CD4-positive, alpha-beta memory T cell (primary cell): ENCODE measurements at regions not wholly inside any gene's neighbourhood (a gene's known extent, or its start where the extent isn't known, plus 50 kb on each side); places are given as distances from the start of the nearest gene placed in this dataset.
"Not testable (repeated sequence)": the region's sequence is repeated elsewhere in the genome, so short reads cannot be mapped to it uniquely, and the experiment has no call there.

Source experiments
- CTCF ChIA-PET: fragments of 350-600 bp; sonication (Branson Sonifier 250); formaldehyde crosslinking; loops from one replicate; lab custom pipeline; 2021; ENCODE audit warnings: inconsistent platforms; ENCODE audit not compliant: partially characterized antibody; lab: Charles Lee
- POLR2A ChIA-PET: fragments of 350-600 bp; sonication (Branson Sonifier 250); formaldehyde crosslinking; loops from one replicate; lab custom pipeline; 2021; ENCODE audit not compliant: partially characterized antibody; lab: Charles Lee
- DNase-seq, 5 donors: peaks; one replicate each; pipeline versions ENCODE4 v3.0.0 to v3.0.0-alpha.2; 2020 to 2022; ENCODE audit warnings: mixed read lengths in 1 of 5
- H3K27ac ChIP-seq: one replicate; pipeline ENCODE4 v1.7.0; 2013; ENCODE audit warnings: low read depth, low read length
- H3K27me3 ChIP-seq: 2 replicates; pipeline ENCODE4 v1.7.0; 2013; ENCODE audit warnings: mild to moderate bottlenecking, low read length, moderate library complexity; ENCODE audit not compliant: insufficient read depth
- H3K36me3 ChIP-seq: 2 replicates; pipeline ENCODE4 v1.7.0; 2013; ENCODE audit warnings: mild to moderate bottlenecking, low read length, moderate library complexity; ENCODE audit not compliant: insufficient read depth
- H3K4me1 ChIP-seq: 2 replicates; pipeline ENCODE4 v1.7.0; 2013; ENCODE audit warnings: mild to moderate bottlenecking, low read length, moderate library complexity; ENCODE audit not compliant: insufficient read depth
- H3K4me3 ChIP-seq, 2 donors: one replicate each; pipeline ENCODE4 v1.7.0; 2013; ENCODE audit warnings: low read length in 2 of 2, mild to moderate bottlenecking in 1 of 2
- H3K9me3 ChIP-seq, 2 donors: one replicate each; pipeline ENCODE4 v1.7.0; 2013; ENCODE audit warnings: low read length in 2 of 2, control low read depth in 1 of 2; ENCODE audit not compliant: control insufficient read depth in 1 of 2
- H3K27ac Mint-ChIP-seq, 7 donors: one replicate each; pipeline ENCODE4 v1.8.0; 2020 to 2021; ENCODE audit warnings: mixed read lengths in 7 of 7, mild to moderate bottlenecking in 6 of 7, inconsistent platforms in 3 of 7, moderate library complexity in 3 of 7
- H3K27me3 Mint-ChIP-seq, 2 donors: one replicate each; pipeline ENCODE4 v1.8.0; 2020 to 2021; ENCODE audit warnings: mixed read lengths in 2 of 2
- H3K36me3 Mint-ChIP-seq, 2 donors: one replicate each; pipeline ENCODE4 v1.8.0; 2020 to 2021; ENCODE audit warnings: mixed read lengths in 2 of 2, inconsistent platforms in 1 of 2, mild to moderate bottlenecking in 1 of 2
- H3K4me1 Mint-ChIP-seq, 4 donors: one replicate each; pipeline ENCODE4 v1.8.0; 2020 to 2021; ENCODE audit warnings: mixed read lengths in 4 of 4, mild to moderate bottlenecking in 1 of 4
- H3K4me3 Mint-ChIP-seq, 8 donors: one replicate each; pipeline ENCODE4 v1.8.0; 2020 to 2021; ENCODE audit warnings: mixed read lengths in 8 of 8, mild to moderate bottlenecking in 7 of 8, moderate library complexity in 6 of 8, inconsistent platforms in 3 of 8
- H3K9me3 Mint-ChIP-seq, 8 donors: one replicate each; pipeline ENCODE4 v1.8.0; 2020 to 2021; ENCODE audit warnings: mixed read lengths in 8 of 8, mild to moderate bottlenecking in 5 of 8, inconsistent platforms in 3 of 8, moderate library complexity in 1 of 8
- intact Hi-C: fragments of 100-400 bp; cut with micrococcal nuclease; formaldehyde crosslinking; loops from one replicate; pipeline ENCODE4 v1.15.1; 2023

DNA sequence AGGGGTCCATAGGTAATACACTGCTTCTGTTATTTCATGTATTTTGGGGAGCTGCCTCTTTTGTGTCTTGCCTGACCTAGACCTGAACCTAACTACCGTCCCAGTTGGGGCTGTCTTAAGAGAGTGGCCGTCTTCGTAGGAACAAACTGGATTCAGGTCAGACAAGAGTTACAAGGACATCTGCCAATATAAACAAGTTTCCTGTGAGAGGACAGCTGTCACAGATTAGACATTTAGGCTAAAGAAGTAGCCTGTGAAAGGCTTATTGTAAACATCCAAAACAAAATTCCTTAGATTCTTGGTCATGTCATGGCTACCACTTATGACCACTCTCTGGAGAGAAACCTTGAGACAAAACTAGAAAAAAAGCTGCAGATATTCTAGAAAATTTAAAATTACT, 797.6 kb upstream of the AADAT start:
- Mint-ChIP-seq H3K27me3 (no peaks in the 10 kb centered on the region), H3K27ac (no peak overlapping the region), H3K4me3 (no peak overlapping the region), H3K36me3 (no peaks in the 10 kb centered on the region), H3K9me3 (peaks cover 2 to 12% (median 3%) of the 10 kb centered on the region in 8 donors), H3K4me1 (no peaks in the 10 kb centered on the region)
- Histone ChIP-seq H3K4me1 (no peaks in the 10 kb centered on the region), H3K27ac (no peak overlapping the region), H3K4me3 (no peak overlapping the region), H3K9me3 (no peaks in the 10 kb centered on the region), H3K27me3 (no peaks in the 10 kb centered on the region), H3K36me3 (no peaks in the 10 kb centered on the region)
- ChIA-PET CTCF (no interaction called here), POLR2A (no interaction called here)
- no peak for DNase-seq
- intact Hi-C loops, result no loop called here

DNA sequence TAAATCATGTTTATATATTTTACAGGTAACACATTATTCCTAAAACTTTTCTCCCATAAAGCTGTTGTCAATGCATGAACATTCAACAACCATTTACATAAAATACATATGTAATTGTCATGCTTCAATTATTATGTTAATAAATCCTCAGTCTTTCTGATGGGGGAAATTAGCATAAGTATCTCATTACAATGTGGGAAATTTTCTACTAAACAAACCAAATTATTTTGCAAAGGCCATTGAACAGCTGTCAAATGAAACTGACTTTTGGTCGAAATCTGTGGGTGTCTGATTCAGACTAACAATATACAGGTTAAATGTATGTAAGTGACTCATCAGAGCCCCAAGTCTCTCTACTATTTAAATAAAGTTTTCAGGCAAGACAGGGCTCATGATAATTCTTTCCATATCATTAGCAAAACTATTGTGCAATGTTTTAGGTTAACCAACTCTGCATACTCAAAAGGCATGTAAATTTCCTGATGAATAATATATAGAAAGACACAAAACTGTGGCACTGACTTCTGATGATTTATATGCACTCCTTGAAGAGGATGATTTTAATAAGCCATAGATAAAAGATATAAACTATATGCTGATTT, 795.3 kb upstream of the AADAT start:
- ChIA-PET POLR2A (no interaction called here), CTCF (no interaction called here)
- Histone ChIP-seq H3K4me1 (no peaks in the 10 kb centered on the region), H3K27me3 (no peaks in the 10 kb centered on the region), H3K27ac (no peak overlapping the region), H3K9me3 (no peaks in the 10 kb centered on the region), H3K36me3 (no peaks in the 10 kb centered on the region), H3K4me3 (no peak overlapping the region)
- Mint-ChIP-seq H3K4me1 (no peaks in the 10 kb centered on the region), H3K36me3 (no peaks in the 10 kb centered on the region), H3K9me3 (peaks cover 0 to 12% (median 3%) of the 10 kb centered on the region in 8 donors), H3K27ac (no peak overlapping the region), H3K4me3 (no peak overlapping the region), H3K27me3 (no peaks in the 10 kb centered on the region)
- intact Hi-C loops, result no loop called here
- no peak for DNase-seq

DNA sequence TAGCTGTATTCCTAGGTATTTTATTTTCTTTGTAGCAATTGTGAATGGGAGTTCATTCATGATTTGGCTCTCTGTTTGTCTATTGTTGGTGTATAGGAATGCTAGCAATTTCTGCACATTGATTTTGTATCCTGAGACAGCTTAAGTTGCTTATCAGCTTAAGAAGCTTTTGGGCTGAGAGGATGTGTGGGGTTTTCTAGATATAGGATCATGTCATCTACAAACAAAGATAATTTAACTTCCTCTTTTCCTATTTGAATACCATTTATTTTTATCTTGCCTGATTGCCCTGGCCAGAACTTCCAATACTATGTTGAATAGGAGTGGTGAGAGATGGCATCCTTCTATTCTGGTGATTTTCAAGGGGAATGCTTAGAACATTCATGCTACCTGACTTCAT, 791.9 kb upstream of the AADAT start:
- H3K4me3 ChIP-seq, H3K9me3 Mint-ChIP-seq, H3K9me3 ChIP-seq, H3K27ac ChIP-seq, DNase-seq, H3K27me3 ChIP-seq, H3K4me3 Mint-ChIP-seq, H3K4me1 Mint-ChIP-seq, H3K36me3 ChIP-seq, POLR2A ChIA-PET, CTCF ChIA-PET, H3K27ac Mint-ChIP-seq, H3K36me3 Mint-ChIP-seq, intact Hi-C loops, H3K27me3 Mint-ChIP-seq, H3K4me1 ChIP-seq: not testable (repeated sequence)

DNA sequence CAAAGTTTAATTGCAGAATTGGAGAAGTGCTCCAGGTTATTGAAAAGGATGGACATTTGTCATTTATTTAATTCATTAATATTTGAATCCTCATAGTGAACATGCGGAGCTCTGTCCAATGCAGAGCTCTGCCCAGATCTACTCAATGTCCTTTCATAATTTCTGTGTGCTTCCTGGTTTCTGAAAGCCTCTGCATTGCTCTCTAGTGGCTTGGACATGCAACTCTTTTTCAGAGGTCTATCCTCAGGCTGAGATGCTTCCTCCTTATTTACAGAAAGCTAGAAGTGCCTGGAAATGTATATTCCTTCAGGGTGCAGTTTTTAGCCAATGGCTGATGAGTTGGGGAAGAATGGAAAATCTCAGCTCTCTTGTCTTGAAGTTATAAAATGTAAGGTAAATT, 786.1 kb upstream of the AADAT start:
- Mint-ChIP-seq H3K4me3 (no peak overlapping the region), H3K4me1 (no peaks in the 10 kb centered on the region), H3K27ac (no peak overlapping the region), H3K36me3 (no peaks in the 10 kb centered on the region), H3K9me3 (peaks cover 0 to 8% (median 2%) of the 10 kb centered on the region in 8 donors), H3K27me3 (no peaks in the 10 kb centered on the region)
- H3K4me3 ChIP-seq, result no peak overlapping the region
- no peak overlapping the region for H3K27ac ChIP-seq
- H3K27me3 ChIP-seq, result no peaks in the 10 kb centered on the region
- intact Hi-C loops, result no loop called here
- no peaks in the 10 kb centered on the region for H3K9me3 ChIP-seq
- no peak for DNase-seq
- CTCF ChIA-PET, result no interaction called here
- no peaks in the 10 kb centered on the region for H3K36me3 ChIP-seq
- H3K4me1 ChIP-seq, result no peaks in the 10 kb centered on the region
- POLR2A ChIA-PET, result no interaction called here

DNA sequence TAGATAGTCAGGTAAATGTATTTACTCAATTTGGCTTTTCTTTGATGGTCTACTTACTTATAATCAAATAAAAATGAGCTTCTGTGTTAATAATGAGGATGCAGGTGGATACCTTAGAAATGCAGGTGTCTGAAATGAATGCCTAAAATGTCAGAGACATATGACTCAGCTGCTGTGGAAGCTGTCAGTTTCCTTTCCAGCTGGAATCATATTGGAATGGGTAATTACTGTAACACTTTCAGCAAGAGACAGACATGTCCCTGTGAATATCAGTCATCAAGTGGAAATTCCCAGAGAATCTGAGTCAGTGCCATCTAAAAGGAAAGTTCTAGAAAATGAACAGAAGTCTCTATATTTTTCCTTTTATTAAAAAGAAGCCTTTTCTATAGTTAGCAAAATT, 783.0 kb upstream of the AADAT start:
- intact Hi-C loops, result no loop called here
- Histone ChIP-seq H3K27ac (no peak overlapping the region), H3K9me3 (no peaks in the 10 kb centered on the region), H3K36me3 (no peaks in the 10 kb centered on the region), H3K27me3 (no peaks in the 10 kb centered on the region), H3K4me3 (no peak overlapping the region), H3K4me1 (no peaks in the 10 kb centered on the region)
- no peaks in the 10 kb centered on the region for H3K27me3 Mint-ChIP-seq
- H3K4me3 Mint-ChIP-seq, result no peak overlapping the region
- H3K4me1 Mint-ChIP-seq, result no peaks in the 10 kb centered on the region
- DNase-seq, result no peak
- H3K9me3 Mint-ChIP-seq, result peaks cover 3 to 19% (median 5%) of the 10 kb centered on the region in 8 donors
- H3K27ac Mint-ChIP-seq, result no peak overlapping the region
- ChIA-PET CTCF (no interaction called here), POLR2A (no interaction called here)
- no peaks in the 10 kb centered on the region for H3K36me3 Mint-ChIP-seq

DNA sequence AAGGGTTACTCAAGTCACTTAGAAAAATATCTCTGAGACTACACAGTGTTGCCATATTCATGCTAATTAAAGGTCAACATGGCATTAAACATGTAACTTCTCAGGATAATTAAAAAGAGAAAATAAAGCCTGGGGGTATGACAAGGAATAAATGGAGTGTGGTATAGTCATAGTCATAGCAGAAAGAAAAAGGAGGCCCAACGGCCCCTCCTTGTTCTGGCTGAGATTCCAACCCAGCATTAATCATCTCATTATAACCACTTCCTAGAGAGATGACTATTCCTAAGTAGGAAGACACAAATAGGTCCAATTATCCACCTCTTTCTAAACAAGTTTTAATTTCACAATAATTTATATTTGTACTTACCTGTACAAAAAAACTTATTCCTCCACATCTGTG, 778.4 kb upstream of the AADAT start:
- ChIA-PET CTCF (no interaction called here), POLR2A (no interaction called here)
- no peaks in the 10 kb centered on the region for H3K9me3 ChIP-seq
- Mint-ChIP-seq H3K9me3 (peaks cover 3 to 24% (median 6%) of the 10 kb centered on the region in 8 donors), H3K36me3 (no peaks in the 10 kb centered on the region), H3K4me1 (no peaks in the 10 kb centered on the region), H3K4me3 (no peak overlapping the region), H3K27me3 (no peaks in the 10 kb centered on the region), H3K27ac (no peak overlapping the region)
- DNase-seq, result no peak
- no peaks in the 10 kb centered on the region for H3K27me3 ChIP-seq
- no peaks in the 10 kb centered on the region for H3K4me1 ChIP-seq
- H3K4me3 ChIP-seq, result no peak overlapping the region
- no peak overlapping the region for H3K27ac ChIP-seq
- H3K36me3 ChIP-seq, result no peaks in the 10 kb centered on the region
- intact Hi-C loops, result no loop called here

DNA sequence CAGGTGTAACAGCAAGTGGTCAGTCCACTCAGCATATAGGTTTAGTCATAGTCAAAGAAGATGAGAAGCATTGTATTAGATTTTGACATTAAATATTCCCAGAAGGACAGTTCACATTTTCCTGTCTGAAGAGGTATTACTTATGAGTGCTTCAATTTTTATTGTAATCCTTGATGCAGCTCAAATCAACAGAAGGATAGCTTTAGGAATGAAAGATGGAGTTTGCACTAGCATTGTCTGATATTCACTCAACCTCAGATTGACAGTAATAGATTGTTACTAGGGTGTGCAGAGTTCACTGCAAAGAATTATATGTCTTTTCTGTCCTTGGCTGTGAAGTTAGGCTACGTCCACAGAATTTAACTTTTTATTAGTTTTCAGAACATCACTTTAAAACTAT, 764.3 kb upstream of the AADAT start:
- no peak overlapping the region for H3K27ac Mint-ChIP-seq
- H3K36me3 Mint-ChIP-seq, result no peaks in the 10 kb centered on the region
- ChIA-PET CTCF (interaction anchor here (1.3 kb wide), 1 partner anchor 24 kb away, joined by 4 read pairs; no protein-coding TSS in a partner anchor), POLR2A (no interaction called here)
- H3K27me3 ChIP-seq, result no peaks in the 10 kb centered on the region
- H3K27me3 Mint-ChIP-seq, result no peaks in the 10 kb centered on the region
- H3K4me1 ChIP-seq, result no peaks in the 10 kb centered on the region
- intact Hi-C loops, result no loop called here
- no peak overlapping the region for H3K4me3 Mint-ChIP-seq
- no peak overlapping the region for H3K27ac ChIP-seq
- no peaks in the 10 kb centered on the region for H3K4me1 Mint-ChIP-seq
- DNase-seq, result no peak
- no peak overlapping the region for H3K4me3 ChIP-seq
- H3K36me3 ChIP-seq, result no peaks in the 10 kb centered on the region
- H3K9me3 Mint-ChIP-seq, result peaks cover 3 to 26% (median 8%) of the 10 kb centered on the region in 8 donors
- H3K9me3 ChIP-seq, result no peaks in the 10 kb centered on the region
